ENCODE measurements at regions not wholly inside any gene's neighbourhood (a gene's known extent, or its start where the extent isn't known, plus 50 kb on each side); places are given as distances from the start of the nearest gene placed in this dataset.

DNA sequence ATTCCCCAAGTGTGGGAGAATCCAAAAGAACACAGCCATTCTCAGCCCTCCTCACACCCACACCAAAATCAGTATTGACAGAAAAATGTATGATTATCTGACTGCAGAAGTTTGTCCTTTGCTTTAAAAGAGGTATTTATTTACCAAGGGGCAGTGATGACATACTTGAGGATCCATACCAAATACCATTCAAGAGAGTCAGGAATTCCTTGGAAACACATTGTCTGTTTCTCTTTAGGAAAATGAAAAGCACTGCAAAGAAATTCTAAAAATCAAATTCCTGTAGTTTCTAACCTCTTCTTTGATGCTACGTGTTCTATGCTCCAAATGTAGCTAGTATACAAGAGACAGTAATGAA is 509.6 kb upstream of the CXADR start:
- DNase-seq (ENCODE audit: low read depth in 2 of 2) = no peak

DNA sequence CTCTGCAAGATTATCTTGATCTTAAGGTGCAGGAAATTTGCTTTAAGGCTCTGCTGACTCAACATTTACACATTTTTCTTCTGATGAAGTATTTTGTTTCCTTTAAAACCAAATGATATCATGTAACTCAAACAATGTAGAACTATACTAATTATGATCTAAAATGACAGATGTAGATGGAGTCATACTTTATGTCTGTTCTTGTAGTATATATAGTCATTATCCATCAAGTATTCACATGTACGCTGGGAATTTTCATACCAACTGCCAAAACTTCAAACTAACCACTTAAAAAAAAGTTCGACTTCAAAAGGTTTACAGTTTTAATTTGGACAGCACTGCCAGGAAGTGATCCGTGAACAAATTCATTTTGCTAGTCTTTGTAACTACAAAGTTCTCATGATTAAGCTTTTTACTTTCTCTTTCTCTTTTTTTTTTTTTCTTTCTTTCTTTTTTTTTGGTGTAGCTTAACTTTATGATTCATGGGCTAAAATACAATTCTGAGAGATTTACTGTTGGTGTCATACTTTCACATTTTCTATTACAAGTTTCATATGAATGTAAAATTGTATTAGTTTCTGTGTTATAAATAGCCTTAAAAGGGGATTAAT is 509.0 kb upstream of the CXADR start:
- DNase-seq (ENCODE audit: low read depth in 2 of 2) = no peak

DNA sequence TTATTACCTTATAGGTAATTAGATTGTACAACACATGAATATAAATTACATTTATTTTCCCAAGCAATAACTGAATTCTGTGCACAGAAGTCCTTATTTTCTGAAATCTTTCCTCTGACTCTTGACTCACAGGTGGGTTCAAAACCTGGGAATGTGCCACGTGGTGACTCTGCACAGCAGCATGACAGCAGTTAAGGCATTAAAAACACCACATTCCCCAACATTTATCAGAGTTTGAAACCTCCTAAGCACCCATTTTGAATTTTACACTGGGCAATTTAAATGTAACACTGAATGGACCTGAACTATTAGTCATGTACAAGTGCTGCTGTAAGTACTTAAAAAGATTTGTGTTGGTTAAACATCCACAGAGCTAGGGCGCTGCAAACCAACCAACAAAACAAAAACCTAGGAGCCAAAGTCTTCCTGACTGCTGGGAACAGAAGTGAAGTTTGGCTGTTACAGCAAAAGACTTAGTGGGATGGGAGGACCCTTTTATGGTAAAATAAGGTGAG is 480.6 kb upstream of the CXADR start:
- no peak for DNase-seq (ENCODE audit: low read depth in 2 of 2)

DNA sequence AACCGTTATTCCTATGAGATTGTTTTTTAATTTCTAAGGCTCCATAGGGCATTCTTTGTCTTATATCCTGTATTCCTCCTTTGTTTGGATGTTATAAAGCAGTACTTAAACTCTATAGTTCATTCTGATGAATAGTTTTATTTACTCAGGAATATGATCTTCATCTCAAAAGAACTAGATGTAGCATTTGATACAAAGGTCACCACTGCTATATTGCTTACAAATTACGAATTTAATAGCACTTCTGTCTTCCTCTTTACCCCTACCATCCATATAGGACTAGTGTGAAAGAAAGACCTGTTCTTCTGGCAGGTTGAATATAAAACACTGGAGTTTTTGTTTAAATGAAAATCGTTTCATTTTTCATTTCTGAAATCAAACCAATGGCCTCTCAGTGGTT is 468.1 kb upstream of the CXADR start:
- DNase-seq (ENCODE audit: low read depth in 2 of 2) = no peak

DNA sequence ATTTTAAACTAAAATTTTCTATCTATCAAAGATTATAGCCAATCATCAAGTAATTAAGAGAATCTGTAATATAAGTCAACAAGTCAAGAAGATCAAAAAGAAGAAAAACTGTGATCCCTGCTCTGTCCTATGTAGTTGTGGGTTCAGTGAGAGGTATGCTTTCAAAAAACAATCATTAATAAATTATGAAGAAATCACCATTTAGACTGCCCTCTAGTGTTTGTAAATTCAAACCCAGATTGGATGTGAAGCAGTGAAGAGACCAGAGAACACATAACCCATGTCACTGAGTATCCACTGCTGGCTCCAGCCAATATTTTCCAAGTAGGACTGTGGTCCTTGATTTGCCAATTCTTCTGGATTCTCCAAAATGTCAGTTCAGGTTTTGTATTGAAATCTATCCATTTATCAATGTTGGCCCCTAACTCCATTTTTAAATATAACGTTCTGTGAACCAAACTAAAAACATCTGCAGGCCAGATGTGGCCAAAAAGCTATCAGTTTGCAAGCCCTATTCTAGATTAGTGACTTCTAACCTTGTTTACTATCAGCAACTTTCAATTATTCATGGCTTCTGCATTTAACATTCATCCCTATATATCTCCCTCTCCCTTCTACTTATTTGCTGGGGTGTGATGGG is 467.5 kb upstream of the CXADR start:
- no peak for DNase-seq (ENCODE audit: low read depth in 2 of 2)

DNA sequence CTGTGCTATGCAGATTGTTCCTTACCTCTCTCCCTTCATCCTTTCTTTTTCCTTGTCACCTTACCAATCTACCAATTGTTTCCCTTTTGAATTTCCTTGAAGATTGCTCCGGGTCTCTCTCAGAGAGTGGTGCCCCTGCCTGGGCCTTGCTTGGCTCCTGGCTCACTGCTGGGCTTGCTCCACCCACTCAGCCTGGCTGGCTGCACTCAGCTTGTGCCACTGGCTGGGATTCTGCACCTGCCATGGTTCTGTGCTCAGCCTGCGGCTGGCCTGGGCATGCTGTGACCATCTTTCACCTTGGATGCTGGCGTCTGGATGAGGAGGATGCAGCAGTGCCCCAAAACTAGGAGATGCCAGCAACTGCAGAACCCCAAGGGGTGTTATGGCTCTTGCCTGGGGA is 463.9 kb upstream of the CXADR start:
- no peak for DNase-seq (ENCODE audit: low read depth in 2 of 2)

DNA sequence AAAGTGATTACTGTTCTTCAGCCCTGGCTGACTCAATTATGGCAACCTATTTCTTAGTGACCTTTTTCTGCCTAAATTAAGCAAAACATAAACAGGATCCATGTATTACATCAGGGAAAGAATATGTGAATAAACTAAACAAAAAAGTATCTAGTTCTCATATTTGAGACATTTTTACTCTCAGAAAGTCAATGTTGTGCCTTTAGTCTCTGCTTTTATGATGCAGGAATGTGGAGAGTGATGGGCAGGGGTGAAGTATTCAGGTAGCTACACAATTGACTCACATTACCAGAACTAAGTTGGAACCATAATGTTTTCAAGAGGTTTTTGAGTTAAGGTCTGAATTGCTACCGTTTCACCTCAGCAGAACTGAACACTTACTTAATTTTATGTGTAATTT is 462.7 kb upstream of the CXADR start:
- no peak for DNase-seq (ENCODE audit: low read depth in 2 of 2)

DNA sequence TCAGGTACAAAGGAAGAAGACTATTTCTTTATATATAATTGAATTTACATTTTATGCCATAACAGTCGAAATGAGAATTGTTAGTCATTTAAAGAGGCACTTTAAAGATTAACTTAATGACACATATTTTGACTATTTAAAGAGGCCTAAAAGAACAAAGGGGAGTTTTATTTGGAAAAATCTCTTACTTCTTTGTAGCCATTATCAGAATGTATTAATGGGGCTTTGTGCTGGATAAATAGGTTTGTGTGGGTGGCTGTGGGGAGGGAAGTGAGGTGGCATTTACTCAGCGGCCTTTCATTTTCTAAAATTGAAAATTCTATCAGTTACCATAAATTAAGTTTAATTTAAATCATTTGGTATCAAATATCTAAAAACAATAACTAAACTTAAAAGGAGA is 462.2 kb upstream of the CXADR start:
- no peak for DNase-seq (ENCODE audit: low read depth in 2 of 2)

DNA sequence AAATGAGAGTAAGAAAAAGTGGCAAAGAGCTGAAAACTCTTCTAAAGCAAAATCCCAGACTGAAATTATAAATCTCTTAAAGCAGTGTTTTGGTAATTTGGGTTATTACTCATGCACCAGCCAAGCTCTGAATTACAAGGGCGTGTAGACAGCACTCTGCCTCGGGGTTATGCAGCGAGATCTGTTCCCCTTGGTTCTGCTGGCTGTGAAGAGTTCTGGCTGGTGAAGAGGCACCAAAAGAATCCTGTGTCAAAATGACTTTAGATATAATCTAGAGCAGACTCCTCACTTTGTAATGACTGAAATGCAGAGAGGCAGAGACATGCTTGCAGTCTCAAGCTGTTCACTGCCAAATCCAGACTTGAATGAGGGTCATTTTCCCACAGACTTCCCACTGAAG is 461.8 kb upstream of the CXADR start:
- no peak for DNase-seq (ENCODE audit: low read depth in 2 of 2)

DNA sequence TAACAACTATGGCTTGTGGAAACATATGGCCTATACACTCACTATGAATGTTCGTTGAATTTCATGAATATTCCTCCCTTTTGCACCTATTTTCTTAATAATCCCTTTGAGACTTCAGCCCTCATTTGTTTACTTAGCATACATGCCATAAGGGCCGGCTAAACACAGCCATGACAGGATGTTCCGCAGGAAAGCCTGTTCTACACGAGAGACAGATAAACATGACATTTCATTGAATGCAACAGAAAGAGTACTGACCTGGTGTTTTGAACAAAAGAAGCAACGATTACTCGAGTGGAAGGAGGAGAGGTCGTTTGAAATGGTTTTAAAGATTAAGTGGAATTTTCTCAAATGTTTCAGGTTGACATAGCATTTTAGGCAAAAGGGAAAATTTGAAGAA is 459.5 kb upstream of the CXADR start:
- no peak for DNase-seq (ENCODE audit: low read depth in 2 of 2)

DNA sequence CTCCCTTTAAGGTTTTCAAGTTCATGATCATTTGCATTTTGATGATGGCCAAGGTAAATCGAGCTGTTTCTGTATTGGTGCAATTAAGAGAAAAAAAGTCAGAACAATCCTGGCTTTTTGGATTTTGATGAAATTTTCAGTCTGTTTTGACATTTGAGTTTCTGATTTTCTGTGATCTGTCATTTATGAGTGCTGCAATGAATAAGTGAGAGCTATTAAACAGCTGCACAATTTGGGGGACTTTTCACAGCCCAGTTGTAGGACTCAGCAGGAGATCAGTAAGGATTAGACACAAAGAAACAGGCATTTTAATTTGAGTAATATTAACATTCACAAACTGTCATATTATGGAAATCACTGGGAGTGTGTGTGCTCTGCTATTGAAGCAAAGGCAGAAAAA is 452.9 kb upstream of the CXADR start:
- DNase-seq (ENCODE audit: low read depth in 2 of 2) = no peak

DNA sequence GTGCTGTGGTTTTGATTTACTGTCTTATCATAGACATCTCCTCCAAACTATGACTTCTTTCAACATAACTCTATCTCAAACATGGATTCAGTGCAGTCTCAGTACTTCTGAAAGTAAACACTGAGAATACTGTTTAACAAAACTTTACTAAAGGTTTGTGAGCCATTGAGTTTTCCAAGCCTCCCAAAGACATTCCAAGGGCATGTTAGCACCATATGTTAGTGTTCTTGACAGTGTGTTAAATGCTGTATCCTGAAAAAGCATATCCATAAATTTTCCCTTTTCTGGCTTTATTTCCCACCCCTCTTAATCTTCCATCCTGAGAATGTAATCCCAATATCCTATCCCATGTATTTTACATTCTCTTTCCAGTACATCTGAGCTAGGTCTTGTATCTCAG is 446.8 kb upstream of the CXADR start:
- DNase-seq (ENCODE audit: low read depth in 2 of 2) = no peak

DNA sequence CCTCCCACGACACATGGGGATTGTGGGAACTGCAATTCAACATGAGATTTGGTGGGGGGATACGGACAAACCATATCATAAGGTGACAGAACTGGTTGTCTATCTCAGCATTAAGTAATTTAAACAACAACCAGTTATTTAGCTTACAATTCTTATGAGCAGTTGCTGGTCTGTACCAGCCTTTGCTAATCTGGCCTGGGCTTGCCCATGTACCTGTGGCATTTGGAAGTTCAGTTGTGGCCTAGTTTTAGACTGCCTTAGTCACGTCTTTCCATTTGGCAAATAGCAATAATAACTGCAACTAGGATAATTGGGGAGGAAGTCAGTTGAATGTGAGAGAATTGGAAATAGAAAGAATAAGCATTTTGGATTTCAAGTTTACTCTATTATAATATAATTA is 441.8 kb upstream of the CXADR start:
- DNase-seq (ENCODE audit: low read depth in 2 of 2) = no peak

DNA sequence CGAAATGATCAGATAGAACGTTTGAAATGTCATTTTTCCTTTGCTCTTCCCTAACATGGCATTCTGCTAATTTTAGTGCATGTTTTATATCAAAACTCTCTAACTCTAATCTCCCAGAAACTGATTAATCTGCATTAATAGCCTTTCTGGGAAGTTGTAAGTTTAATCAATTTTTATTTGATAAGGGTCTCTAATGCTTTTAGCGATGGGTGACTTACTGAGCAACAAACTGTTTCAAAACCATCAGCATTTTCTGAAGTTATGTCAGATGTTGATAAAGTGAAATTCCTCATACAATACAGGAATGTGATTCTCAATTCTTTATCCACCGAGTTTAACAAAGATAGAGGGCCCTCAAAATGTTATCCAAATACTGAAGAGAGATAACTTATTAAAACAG is 431.6 kb upstream of the CXADR start:
- DNase-seq (ENCODE audit: low read depth in 2 of 2) = no peak

DNA sequence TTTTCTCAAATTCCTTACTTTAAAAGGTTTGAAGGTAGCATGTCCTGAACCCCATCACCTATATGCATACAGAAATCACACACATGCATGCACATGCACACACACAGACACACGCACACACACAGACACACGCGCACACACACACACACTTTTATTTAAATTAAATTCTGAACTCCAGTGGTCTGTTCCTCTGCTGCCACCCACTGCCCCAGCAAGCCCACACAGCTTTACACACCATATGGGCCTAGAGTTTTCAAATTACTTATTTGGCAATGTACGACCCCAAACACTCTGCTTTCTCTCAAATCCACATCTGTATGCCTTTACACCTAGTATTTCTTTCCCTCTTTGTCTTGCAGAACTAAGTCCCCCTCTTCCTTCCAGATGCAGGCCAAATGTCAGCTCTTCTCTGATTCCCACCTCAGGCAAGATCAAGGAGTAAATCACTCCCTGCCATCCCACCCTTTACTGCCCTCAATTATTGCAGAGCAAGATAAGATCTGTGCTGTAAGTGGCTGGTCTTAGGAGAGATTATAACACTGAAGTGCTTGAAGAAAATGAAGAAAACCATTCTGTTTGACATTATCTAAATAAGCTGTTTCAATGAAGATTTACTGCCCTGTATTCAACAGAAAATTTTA is 429.9 kb upstream of the CXADR start:
- DNase-seq (ENCODE audit: low read depth in 2 of 2) = no peak

DNA sequence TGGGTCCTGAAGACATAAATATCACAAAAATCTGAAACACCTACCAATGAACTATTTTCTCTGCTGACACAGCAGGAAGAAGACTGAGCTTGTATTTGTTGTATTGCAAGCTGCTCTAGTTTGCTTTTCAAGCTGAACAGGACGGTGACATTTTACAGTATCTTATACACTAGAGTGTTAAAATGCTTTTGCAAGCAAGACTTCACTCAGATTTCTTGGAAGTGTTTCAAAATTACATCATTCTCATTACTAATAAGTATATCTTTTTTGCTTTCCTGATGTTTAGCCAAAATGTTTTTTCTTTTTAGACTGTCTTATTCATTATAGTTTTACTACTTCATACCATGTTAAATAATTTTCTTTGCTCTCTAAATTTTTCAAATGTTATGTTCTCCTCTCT is 427.1 kb upstream of the CXADR start:
- no peak for DNase-seq (ENCODE audit: low read depth in 2 of 2)

DNA sequence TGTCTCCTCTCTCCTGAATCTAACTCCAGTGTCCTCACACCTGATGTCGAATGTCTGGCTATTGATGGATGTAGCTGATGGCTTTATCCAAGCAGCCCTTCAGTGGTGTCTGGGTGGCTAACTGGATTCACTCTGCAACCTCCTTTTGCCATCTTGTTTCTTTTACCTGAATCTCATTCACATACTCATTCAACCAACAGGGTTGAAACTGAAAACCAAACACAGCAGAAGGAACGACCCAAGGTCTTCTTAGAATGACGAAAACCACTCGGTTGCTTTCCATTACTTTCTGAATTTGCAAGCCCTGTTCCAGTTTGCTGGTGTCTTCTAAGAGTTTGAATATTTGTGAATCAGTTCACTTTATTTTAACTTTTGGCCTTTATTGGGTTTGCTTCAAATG is 424.3 kb upstream of the CXADR start:
- no peak for DNase-seq (ENCODE audit: low read depth in 2 of 2)

DNA sequence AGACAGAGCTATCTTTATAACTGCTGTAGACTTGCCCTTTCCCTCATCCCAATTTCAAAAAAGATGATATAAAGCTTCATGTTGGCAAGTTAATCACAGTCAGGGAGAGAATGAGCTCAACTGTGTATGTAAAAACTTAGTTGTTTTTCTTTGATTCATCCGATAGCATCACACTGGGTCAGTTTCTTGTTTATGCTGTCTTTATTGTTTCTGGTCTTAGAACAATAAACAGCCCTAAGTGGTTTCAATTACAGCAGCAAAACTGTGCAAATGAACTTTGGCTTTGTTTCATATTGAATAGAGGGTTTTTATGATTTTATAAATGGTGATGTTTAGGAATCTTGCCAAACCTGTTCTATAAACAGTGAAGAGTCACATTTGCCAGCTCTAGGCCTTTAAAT is 423.8 kb upstream of the CXADR start:
- DNase-seq (ENCODE audit: low read depth in 2 of 2) = no peak

DNA sequence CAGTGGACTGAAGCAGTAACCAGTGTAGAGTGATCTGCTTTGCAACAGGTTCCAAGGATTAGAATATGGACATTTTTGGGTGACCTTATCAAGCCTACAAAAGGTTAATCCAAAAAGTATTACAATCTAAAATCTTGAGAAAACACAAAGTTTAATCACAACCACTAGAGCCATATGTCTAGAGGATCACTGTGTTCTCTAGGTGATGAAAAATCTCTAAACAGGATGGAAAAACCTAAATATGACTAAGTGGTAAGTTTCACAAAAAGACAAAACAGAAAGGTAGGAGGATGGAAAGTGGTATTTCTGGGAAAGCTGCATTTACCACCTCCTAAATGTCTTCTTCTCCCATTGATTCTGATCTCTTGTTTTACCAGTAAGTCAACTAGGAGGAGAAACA is 411.1 kb upstream of the CXADR start:
- no peak for DNase-seq (ENCODE audit: low read depth in 2 of 2)

DNA sequence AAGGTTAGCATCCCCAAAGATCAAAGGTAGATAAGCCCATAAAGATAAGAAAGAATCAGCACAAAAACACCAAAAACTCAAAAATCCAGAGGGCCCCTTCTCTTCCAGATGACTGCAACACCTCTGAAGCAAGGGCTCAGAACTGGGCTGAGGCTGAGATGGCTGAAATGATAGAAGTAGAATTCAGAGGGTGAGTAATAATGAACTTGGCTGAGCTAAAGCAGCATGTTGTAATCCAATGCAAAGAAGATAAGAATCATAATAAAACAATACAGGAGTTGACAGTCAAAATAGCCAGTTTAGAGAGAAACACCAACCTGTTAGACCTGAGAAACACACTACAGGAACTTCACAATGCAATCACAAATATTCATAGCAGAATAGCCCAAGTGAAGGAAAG is 406.9 kb upstream of the CXADR start:
- DNase-seq (ENCODE audit: low read depth in 2 of 2) = no peak

DNA sequence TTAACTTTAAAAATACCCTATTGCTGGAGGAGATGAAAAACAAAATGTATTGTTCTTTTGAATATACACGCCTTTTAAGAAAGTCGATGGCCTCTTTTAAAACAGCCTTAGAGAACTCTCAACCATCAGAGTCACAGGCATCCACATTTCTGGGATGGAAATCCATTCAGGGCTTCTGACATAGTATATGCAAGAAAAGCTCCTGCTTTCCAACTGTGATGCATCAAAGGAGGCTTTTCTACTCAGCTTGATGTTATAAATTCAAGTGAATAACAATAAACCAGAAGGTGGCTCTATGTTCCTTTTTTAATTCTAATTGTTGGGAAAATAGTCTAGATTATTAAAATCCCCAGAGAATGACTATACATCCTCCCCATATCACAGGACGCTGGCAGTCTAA is 398.8 kb upstream of the CXADR start:
- DNase-seq (ENCODE audit: low read depth in 2 of 2) = no peak

DNA sequence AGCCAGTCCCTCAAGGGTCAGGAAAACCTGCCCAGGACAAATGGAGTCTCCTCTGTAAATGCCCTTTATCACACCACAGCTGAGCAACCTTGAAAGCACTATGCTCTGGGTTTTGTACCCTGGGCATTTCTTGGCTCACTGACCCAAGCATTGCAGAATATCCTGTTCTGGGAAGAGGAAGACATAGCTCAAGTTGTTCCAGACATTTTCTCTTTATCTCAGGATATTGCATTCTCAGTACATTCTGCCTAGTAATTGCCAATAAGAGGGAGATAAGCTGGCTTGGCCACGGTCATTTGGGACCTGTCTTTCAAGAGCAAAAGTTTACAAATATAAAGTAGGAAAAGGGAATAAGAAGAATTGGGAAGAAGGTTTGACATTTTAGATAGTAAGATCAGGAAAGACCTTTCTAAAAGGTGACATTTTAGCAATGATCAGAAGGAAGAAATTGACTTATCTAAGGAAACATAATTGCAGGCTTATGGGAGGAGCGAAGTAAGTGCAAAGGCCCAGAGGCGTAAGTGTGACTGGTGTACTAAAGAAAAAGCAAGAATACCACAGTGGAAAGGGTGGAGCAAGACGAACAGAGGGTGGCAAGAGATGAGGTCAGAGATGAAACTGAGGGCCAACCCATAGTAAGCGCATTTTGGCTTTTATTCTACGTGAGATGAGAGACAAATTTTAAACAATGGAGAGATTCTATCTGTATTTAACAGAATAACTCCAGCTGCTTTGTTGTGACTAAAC is 394.0 kb upstream of the CXADR start:
- DNase-seq (ENCODE audit: low read depth in 2 of 2) = no peak

All from activated CD4-positive, alpha-beta T cell treated with anti-CD3 and anti-CD28 coated beads for 24 hours (primary cell).